Liver (tissue), 3 donors: ENCODE measurements at regions not wholly inside any gene's neighbourhood (a gene's known extent, or its start where the extent isn't known, plus 50 kb on each side); places are given as distances from the start of the nearest gene placed in this dataset.

Experiments used
- ATF3 ChIP-seq: IDR thresholded peaks from 2 replicates; pipeline ENCODE4 v1.6.1; 2016; ENCODE audit warnings: antibody characterized with exemption
- CTCF ChIP-seq: fragments of 150-350 bp; IDR thresholded peaks from 2 replicates; pipeline ENCODE4 v1.5.1; 2017; ENCODE audit warnings: improper control_type of control experiment, low read depth, low read length; ENCODE audit not compliant: missing input control
- EGR1 ChIP-seq, 2 donors: IDR thresholded peaks; 2 replicates each; pipeline ENCODE4 v1.6.1; 2016 to 2018; ENCODE audit warnings: antibody characterized with exemption in 2 of 2, low read depth in 2 of 2
- FOXA1 ChIP-seq: IDR thresholded peaks from 2 replicates; pipeline ENCODE4 v1.6.1; 2016; ENCODE audit warnings: antibody characterized with exemption
- HNF4G ChIP-seq: IDR thresholded peaks from 2 replicates; pipeline ENCODE4 v1.6.1; 2016; ENCODE audit warnings: antibody characterized with exemption
- JUND ChIP-seq, 2 donors: IDR thresholded peaks; 2 replicates each; pipeline ENCODE4 v1.6.1; 2016; ENCODE audit warnings: antibody characterized with exemption in 2 of 2
- MAX ChIP-seq: IDR thresholded peaks from 2 replicates; pipeline ENCODE4 v1.6.1; 2016; ENCODE audit warnings: antibody characterized with exemption
- RAD21 ChIP-seq, 2 donors: IDR thresholded peaks; 2 replicates each; pipeline ENCODE4 v1.6.1; 2016; ENCODE audit warnings: antibody characterized with exemption in 2 of 2, mild to moderate bottlenecking in 2 of 2
- REST ChIP-seq: IDR thresholded peaks from 2 replicates; pipeline ENCODE4 v1.6.1; 2016; ENCODE audit warnings: antibody characterized with exemption, mild to moderate bottlenecking
- RXRA ChIP-seq, 2 donors: IDR thresholded peaks; 2 replicates each; pipeline ENCODE4 v1.6.1; 2017 to 2018; ENCODE audit warnings: antibody characterized with exemption in 2 of 2, mild to moderate bottlenecking in 1 of 2
- SP1 ChIP-seq: IDR thresholded peaks from 2 replicates; pipeline ENCODE4 v1.6.1; 2018; ENCODE audit warnings: antibody characterized with exemption, mild to moderate bottlenecking
- TAF1 ChIP-seq: conservative IDR thresholded peaks from 2 replicates; pipeline ENCODE4 v1.6.1; 2016; ENCODE audit warnings: antibody characterized with exemption, mild to moderate bottlenecking
- YY1 ChIP-seq: IDR thresholded peaks from 2 replicates; pipeline ENCODE4 v1.6.1; 2016; ENCODE audit warnings: antibody characterized with exemption, mild to moderate bottlenecking
- ZBTB33 ChIP-seq: IDR thresholded peaks from 2 replicates; pipeline ENCODE4 v1.6.1; 2016; ENCODE audit warnings: antibody characterized with exemption
- donor health status: healthy.
- donor health status: healthy.

GRCh38 chr14:58815161-58815701, 177.5 kb downstream of the DACT1 start:
- no peak for TF ChIP-seq TAF1
- no peak for TF ChIP-seq CTCF
- TF ChIP-seq MAX, result no peak
- no peak for TF ChIP-seq HNF4G
- TF ChIP-seq SP1, result no peak
- no peak for TF ChIP-seq RAD21 (IDR thresholded peaks at IDR 0.05)
- no peak for TF ChIP-seq EGR1 (IDR thresholded peaks at IDR 0.05; ENCODE audit: low read depth in 2 of 2)
- TF ChIP-seq YY1, result no peak
- no peak for TF ChIP-seq ATF3
- TF ChIP-seq FOXA1, result no peak
- TF ChIP-seq JUND (IDR thresholded peaks at IDR 0.05), result no peak
- no peak for TF ChIP-seq ZBTB33
- TF ChIP-seq REST, result no peak
- no peak for TF ChIP-seq RXRA (IDR thresholded peaks at IDR 0.05)
